ENCODE measurements at regions not wholly inside any gene's neighbourhood (a gene's known extent, or its start where the extent isn't known, plus 50 kb on each side); places are given as distances from the start of the nearest gene placed in this dataset.

- no peak for DNase-seq
Observed at GRCh38 chr14:36083317-36083716, 93.2 kb downstream of the PTCSC3 start.

GRCh38 chr14:36078080-36078479 is 98.4 kb downstream of the PTCSC3 start:
- DNase-seq, result no peak

GRCh38 chr14:36076197-36076596 is 100.3 kb downstream of the PTCSC3 start:
- DNase-seq, result no peak

GRCh38 chr14:36075203-36075602 is 101.3 kb downstream of the PTCSC3 start:
- DNase-seq, result no peak

GRCh38 chr14:36070720-36071043 is 105.8 kb downstream of the PTCSC3 start:
- DNase-seq, result no peak

GRCh38 chr14:36070031-36070719 is 106.3 kb downstream of the PTCSC3 start:
- peak; percentile 98 for DNase-seq

- DNase-seq, result peak; percentile 100
Observed at GRCh38 chr14:36069535-36069900, 107.0 kb downstream of the PTCSC3 start.

- DNase-seq, result peak; percentile 100
Observed at GRCh38 chr14:36068777-36069534, 107.6 kb downstream of the PTCSC3 start.

GRCh38 chr14:36067428-36068187 is 108.9 kb downstream of the PTCSC3 start:
- peak; percentile 100 for DNase-seq

- no peak for DNase-seq
Observed at GRCh38 chr14:36066636-36067035, 109.9 kb downstream of the PTCSC3 start.

- DNase-seq, result no peak
Observed at GRCh38 chr14:36065831-36066230, 110.7 kb downstream of the PTCSC3 start.

GRCh38 chr14:36059531-36059930 is 117.0 kb downstream of the PTCSC3 start:
- no peak for DNase-seq

- DNase-seq, result peak; percentile 99
Observed at GRCh38 chr14:36057452-36058116, 118.9 kb downstream of the PTCSC3 start.

GRCh38 chr14:36056845-36057244 is 119.7 kb downstream of the PTCSC3 start:
- DNase-seq, result peak; percentile 68

- no peak for DNase-seq
Observed at GRCh38 chr14:36055681-36056225, 120.8 kb downstream of the PTCSC3 start.

- DNase-seq, result no peak
Observed at GRCh38 chr14:36055052-36055378, 121.5 kb downstream of the PTCSC3 start.

- DNase-seq, result peak; percentile 62
Observed at GRCh38 chr14:36054353-36055051, 122.0 kb downstream of the PTCSC3 start.

GRCh38 chr14:36052681-36053080 is 123.8 kb downstream of the PTCSC3 start:
- DNase-seq, result no peak

GRCh38 chr14:36052063-36052462 is 124.5 kb downstream of the PTCSC3 start:
- DNase-seq, result no peak

- DNase-seq, result no peak
Observed at GRCh38 chr14:36048667-36049066, 127.9 kb downstream of the PTCSC3 start.

GRCh38 chr14:36047912-36048311 is 128.6 kb downstream of the PTCSC3 start:
- DNase-seq, result no peak

- peak; percentile 100 for DNase-seq
Observed at GRCh38 chr14:36035675-36036074, 140.8 kb downstream of the PTCSC3 start.

GRCh38 chr14:36028665-36029064 is 147.9 kb downstream of the PTCSC3 start:
- no peak for DNase-seq
